SU-DHL-6 (cell line): ENCODE measurements at regions not wholly inside any gene's neighbourhood (a gene's known extent, or its start where the extent isn't known, plus 50 kb on each side); places are given as distances from the start of the nearest gene placed in this dataset.

ENCODE experiments used
- H2AFZ ChIP-seq: fragments of 200-600 bp; sonication (generic); 2 replicates; pipeline ENCODE4 v1.6.1; 2014; ENCODE audit warnings: low read depth, mild to moderate bottlenecking, moderate library complexity, mixed read lengths, antibody characterized with exemption, low read length; ENCODE audit not compliant: severe bottlenecking
- H3F3A ChIP-seq: fragments of 200-600 bp; shearing (Covaris generic); 2 replicates; pipeline ENCODE4 v1.6.0; 2016; ENCODE audit warnings: antibody characterized with exemption, mild to moderate bottlenecking; ENCODE audit not compliant: insufficient read depth
- H3K27ac ChIP-seq: fragments of 200-600 bp; sonication (generic); 2 replicates; pipeline ENCODE4 v1.5.1; 2016; ENCODE audit warnings: low read depth, mild to moderate bottlenecking, low read length, moderate library complexity, mixed read lengths
- H3K27me3 ChIP-seq: fragments of 200-600 bp; sonication (generic), shearing (Covaris generic); 2 replicates; pipeline ENCODE4 v1.6.0; 2014; ENCODE audit warnings: mild to moderate bottlenecking, low read length
- H3K36me3 ChIP-seq: fragments of 200-600 bp; sonication (generic); 2 replicates; pipeline ENCODE4 v1.6.1; 2014; ENCODE audit warnings: mild to moderate bottlenecking, low read length, mixed read lengths
- H3K4me2 ChIP-seq: fragments of 300-600, 200-600 bp; shearing (Covaris generic), sonication (generic); 2 replicates; pipeline ENCODE4 v1.6.0; 2014; ENCODE audit warnings: low read length, low read depth, mild to moderate bottlenecking; ENCODE audit not compliant: poor library complexity, severe bottlenecking
- H3K4me3 ChIP-seq: fragments of 200-600 bp; sonication (generic); 2 replicates; pipeline ENCODE4 v1.5.1; 2014; ENCODE audit warnings: antibody characterized with exemption, low read length, mild to moderate bottlenecking, mixed read lengths; ENCODE audit not compliant: insufficient read depth, poor library complexity, severe bottlenecking
- H3K79me2 ChIP-seq: fragments of 200-600 bp; sonication (generic); 2 replicates; pipeline ENCODE4 v1.6.1; 2014; ENCODE audit warnings: mild to moderate bottlenecking, low read length, moderate library complexity; ENCODE audit not compliant: insufficient read depth
- H3K9ac ChIP-seq: fragments of 200-600 bp; sonication (generic); 2 replicates; pipeline ENCODE4 v1.7.0; 2014; ENCODE audit warnings: mild to moderate bottlenecking, low read length
- H3K9me2 ChIP-seq: fragments of 200-600 bp; sonication (generic); replicated peaks from 2 replicates; pipeline ENCODE4 v1.6.1; 2014; ENCODE audit warnings: low read length; ENCODE audit not compliant: insufficient read depth
- H3K9me3 ChIP-seq: fragments of 200-600 bp; sonication (generic); 2 replicates; pipeline ENCODE4 v1.6.1; 2014; ENCODE audit warnings: low read length, mixed read lengths; ENCODE audit not compliant: insufficient read depth
- H4K20me1 ChIP-seq: fragments of 200-600 bp; sonication (generic); 2 replicates; pipeline ENCODE4 v1.6.1; 2014; ENCODE audit warnings: low read depth, mild to moderate bottlenecking, antibody characterized with exemption, low read length, moderate library complexity, mixed read lengths
- EZH2phosphoT487 ChIP-seq: fragments of 200-600 bp; sonication (generic), shearing (Covaris generic); conservative IDR thresholded peaks from 2 replicates; pipeline ENCODE4 v1.6.1; 2018; ENCODE audit warnings: mild to moderate bottlenecking, antibody characterized with exemption, low read length, moderate library complexity, mixed read lengths
- TF ChIP-seq, protein P1 (sequence below): fragments of 200-600 bp; sonication (generic); IDR thresholded peaks from one replicate; pipeline ENCODE4 v1.5.1; 2017; ENCODE audit warnings: antibody characterized with exemption, mild to moderate bottlenecking, low read length, moderate library complexity; ENCODE audit not compliant: insufficient read depth, poor library complexity, severe bottlenecking

DNA sequence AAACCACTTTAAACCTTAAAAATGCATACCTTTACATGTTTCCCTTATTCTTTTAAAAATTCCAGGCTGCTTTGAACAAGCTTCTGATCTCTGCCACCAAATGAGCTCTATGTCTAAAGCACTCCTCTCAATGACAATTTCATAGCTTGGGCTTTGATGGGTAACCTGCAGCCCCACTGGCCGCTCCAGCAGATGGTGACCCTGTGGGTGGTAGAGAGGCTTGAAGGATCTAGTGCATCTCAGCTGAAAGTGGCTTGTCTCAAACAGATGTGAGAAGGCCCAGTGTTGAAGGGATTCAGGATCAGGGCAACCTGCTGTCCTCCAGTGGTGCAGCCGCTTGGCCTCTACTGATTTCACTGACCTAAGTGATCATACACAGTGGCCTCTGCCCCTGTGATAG is 84.7 kb upstream of the IRF2BP2 start:
- no peaks in the 10 kb centered on the region for H3K79me2 ChIP-seq
- H3K4me2 ChIP-seq: no peak overlapping the region
- H3K4me3 ChIP-seq: no peak overlapping the region
- no peak overlapping the region for H3K9ac ChIP-seq
- TF ChIP-seq, protein P1, sequence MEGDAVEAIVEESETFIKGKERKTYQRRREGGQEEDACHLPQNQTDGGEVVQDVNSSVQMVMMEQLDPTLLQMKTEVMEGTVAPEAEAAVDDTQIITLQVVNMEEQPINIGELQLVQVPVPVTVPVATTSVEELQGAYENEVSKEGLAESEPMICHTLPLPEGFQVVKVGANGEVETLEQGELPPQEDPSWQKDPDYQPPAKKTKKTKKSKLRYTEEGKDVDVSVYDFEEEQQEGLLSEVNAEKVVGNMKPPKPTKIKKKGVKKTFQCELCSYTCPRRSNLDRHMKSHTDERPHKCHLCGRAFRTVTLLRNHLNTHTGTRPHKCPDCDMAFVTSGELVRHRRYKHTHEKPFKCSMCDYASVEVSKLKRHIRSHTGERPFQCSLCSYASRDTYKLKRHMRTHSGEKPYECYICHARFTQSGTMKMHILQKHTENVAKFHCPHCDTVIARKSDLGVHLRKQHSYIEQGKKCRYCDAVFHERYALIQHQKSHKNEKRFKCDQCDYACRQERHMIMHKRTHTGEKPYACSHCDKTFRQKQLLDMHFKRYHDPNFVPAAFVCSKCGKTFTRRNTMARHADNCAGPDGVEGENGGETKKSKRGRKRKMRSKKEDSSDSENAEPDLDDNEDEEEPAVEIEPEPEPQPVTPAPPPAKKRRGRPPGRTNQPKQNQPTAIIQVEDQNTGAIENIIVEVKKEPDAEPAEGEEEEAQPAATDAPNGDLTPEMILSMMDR: no peak
- no peaks in the 10 kb centered on the region for H3K27me3 ChIP-seq
- H3K36me3 ChIP-seq: no peaks in the 10 kb centered on the region
- no peak overlapping the region for H3K27ac ChIP-seq
- H3F3A ChIP-seq: no peaks in the 10 kb centered on the region
- H2AFZ ChIP-seq: no peak overlapping the region
- H4K20me1 ChIP-seq: no peaks in the 10 kb centered on the region
- H3K9me2 ChIP-seq: no peaks in the 10 kb centered on the region
- H3K9me3 ChIP-seq: no peaks in the 10 kb centered on the region

DNA sequence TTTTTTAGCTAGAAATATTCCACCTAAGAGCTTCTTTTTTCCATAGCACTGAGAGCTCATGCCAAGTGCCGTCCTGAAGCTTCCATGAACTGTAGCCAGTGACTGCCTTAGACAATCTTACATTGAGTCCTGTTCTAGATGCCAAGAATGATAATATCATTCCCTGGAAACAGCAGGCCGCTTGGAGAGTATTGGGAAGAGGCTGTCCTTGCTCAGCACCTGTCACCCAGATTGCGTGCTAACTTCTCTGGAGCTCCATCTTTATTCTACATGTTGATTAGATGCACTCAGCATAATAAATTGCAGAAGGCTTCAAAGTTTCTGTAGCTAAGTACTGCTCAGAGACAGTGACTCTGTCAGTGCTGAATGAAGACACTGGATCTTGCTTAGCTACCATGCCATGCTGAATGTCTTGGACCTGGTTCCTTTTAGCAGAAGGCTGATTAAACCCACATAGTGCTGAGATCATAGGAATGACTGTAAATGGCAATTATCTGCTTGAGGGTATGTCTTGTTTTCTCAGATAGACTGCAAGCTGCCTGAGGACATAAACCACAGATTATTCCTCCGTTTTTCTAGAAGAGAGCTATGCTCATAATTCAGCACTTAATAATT is 83.1 kb upstream of the IRF2BP2 start:
- Histone ChIP-seq H3K9me2 (no peaks in the 10 kb centered on the region), H3K9ac (no peak overlapping the region), H3K36me3 (no peaks in the 10 kb centered on the region), H3K4me3 (no peak overlapping the region), H3K27ac (no peak overlapping the region), H3K27me3 (no peaks in the 10 kb centered on the region), H4K20me1 (no peaks in the 10 kb centered on the region), H3K79me2 (no peaks in the 10 kb centered on the region), H3K4me2 (no peak overlapping the region), H3K9me3 (no peaks in the 10 kb centered on the region), H2AFZ (no peak overlapping the region), H3F3A (no peaks in the 10 kb centered on the region)
- TF ChIP-seq, protein P1: no peak
- TF ChIP-seq EZH2phosphoT487: no peak

DNA sequence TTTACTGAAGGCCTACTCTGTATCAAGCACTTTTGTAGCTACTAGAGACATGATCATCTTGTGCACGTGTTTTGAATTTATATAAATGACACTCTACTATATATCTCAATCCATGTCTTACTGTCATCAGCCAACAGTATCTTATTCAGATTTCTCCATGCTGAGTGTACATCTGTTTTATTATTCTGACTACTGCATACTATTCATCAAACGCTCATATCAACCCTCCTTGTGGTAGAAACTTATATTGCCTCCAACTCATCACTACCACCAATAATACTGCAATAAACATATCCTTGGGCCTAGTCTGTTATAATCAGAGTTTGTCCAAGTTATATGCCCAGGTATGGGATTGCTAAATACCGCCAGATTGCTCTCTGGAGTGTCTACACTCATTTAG is 81.6 kb upstream of the IRF2BP2 start:
- no peak overlapping the region for H3K27ac ChIP-seq
- no peaks in the 10 kb centered on the region for H3K27me3 ChIP-seq
- no peaks in the 10 kb centered on the region for H3K36me3 ChIP-seq
- no peak overlapping the region for H3K4me3 ChIP-seq
- H3K9ac ChIP-seq: no peak overlapping the region
- no peaks in the 10 kb centered on the region for H3K9me3 ChIP-seq
- no peak overlapping the region for H2AFZ ChIP-seq
- TF ChIP-seq EZH2phosphoT487: no peak
- TF ChIP-seq, protein P1: no peak
- no peaks in the 10 kb centered on the region for H4K20me1 ChIP-seq
- no peak overlapping the region for H3K4me2 ChIP-seq
- H3K9me2 ChIP-seq: no peaks in the 10 kb centered on the region
- no peaks in the 10 kb centered on the region for H3K79me2 ChIP-seq
- H3F3A ChIP-seq: no peaks in the 10 kb centered on the region

DNA sequence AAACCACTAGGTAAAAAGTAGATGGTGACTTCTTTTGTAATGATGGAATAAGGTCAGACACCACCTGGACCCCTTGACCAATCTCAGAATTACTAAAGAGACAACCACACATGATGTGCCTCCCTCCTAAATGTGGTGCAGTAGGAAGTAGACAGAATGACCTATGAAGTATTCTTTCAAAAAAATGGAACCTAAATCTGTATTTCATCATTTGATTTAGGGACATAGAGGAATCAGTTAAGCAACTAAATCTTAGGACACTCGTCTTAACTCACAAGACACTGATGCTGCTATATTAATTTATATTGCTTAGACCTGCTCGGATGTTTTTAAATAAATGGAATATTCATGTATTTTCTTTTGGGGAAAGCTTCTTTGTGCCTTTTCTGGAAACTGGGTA is 80.9 kb upstream of the IRF2BP2 start:
- Histone ChIP-seq H3K9me2 (no peaks in the 10 kb centered on the region), H3K79me2 (no peaks in the 10 kb centered on the region), H3K27ac (no peak overlapping the region), H3K36me3 (no peaks in the 10 kb centered on the region), H3K9ac (no peak overlapping the region), H2AFZ (no peak overlapping the region), H3K9me3 (no peaks in the 10 kb centered on the region), H3K27me3 (no peaks in the 10 kb centered on the region), H3K4me2 (no peak overlapping the region), H3K4me3 (no peak overlapping the region), H3F3A (no peaks in the 10 kb centered on the region), H4K20me1 (no peaks in the 10 kb centered on the region)
- TF ChIP-seq, protein P1: no peak
- TF ChIP-seq EZH2phosphoT487: no peak
